ENCODE measurements at regions not wholly inside any gene's neighbourhood (a gene's known extent, or its start where the extent isn't known, plus 50 kb on each side); places are given as distances from the start of the nearest gene placed in this dataset.

GRCh38 chr19:28827382-28827781 lies 385.6 kb downstream of the UQCRFS1 start:
- H3K36me3 Mint-ChIP-seq: no peaks in the 10 kb centered on the region
- peaks cover 0 to 2% (median 0%) of the 10 kb centered on the region in 6 donors for H3K9me3 Mint-ChIP-seq
- no peak overlapping the region for H3K27ac Mint-ChIP-seq
- no peak for DNase-seq
- H3K4me3 Mint-ChIP-seq: no peak overlapping the region
- no peaks in the 10 kb centered on the region for H3K4me1 Mint-ChIP-seq
- H3K27me3 Mint-ChIP-seq (ENCODE audit: low read depth in 3 of 3): peaks cover 0 to 9% (median 9%) of the 10 kb centered on the region in 3 donors

GRCh38 chr19:28823338-28823961 lies 389.5 kb downstream of the UQCRFS1 start:
- no peaks in the 10 kb centered on the region for H3K4me1 Mint-ChIP-seq
- DNase-seq: no peak
- peaks cover 0 to 4% (median 0%) of the 10 kb centered on the region in 6 donors for H3K9me3 Mint-ChIP-seq
- H3K27me3 Mint-ChIP-seq (ENCODE audit: low read depth in 3 of 3): peaks cover 0 to 9% (median 9%) of the 10 kb centered on the region in 3 donors
- H3K27ac Mint-ChIP-seq: no peak overlapping the region
- H3K36me3 Mint-ChIP-seq: no peaks in the 10 kb centered on the region
- no peak overlapping the region for H3K4me3 Mint-ChIP-seq

DNA sequence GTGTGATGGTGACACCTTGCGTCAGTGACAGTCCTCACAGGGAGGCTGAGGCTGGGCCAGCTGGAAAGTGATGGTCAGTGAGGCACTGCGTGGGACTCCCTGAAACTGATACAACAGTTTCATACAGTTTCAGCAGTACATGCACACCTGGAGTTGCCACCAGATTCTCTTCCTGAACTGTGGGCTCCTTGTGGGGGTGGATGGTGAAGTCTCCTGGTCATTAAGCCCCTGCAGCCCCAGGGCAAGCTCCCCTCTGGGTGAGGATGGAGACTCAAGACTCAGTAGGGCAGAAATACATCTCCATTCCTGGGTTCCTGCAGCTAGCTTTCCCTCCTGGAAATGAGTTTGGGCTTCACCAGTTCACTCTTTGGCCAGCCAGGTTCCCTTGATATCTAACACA lies 392.7 kb downstream of the UQCRFS1 start:
- Mint-ChIP-seq H3K27ac (no peak overlapping the region), H3K4me1 (no peaks in the 10 kb centered on the region), H3K27me3 (ENCODE audit: low read depth in 3 of 3) (peaks cover 1 to 12% (median 2%) of the 10 kb centered on the region in 3 donors), H3K9me3 (peaks cover 0 to 5% (median 0%) of the 10 kb centered on the region in 6 donors), H3K4me3 (no peak overlapping the region), H3K36me3 (no peaks in the 10 kb centered on the region)
- no peak for DNase-seq

- Mint-ChIP-seq H3K4me1 (no peaks in the 10 kb centered on the region), H3K4me3 (no peak overlapping the region), H3K27me3 (ENCODE audit: low read depth in 3 of 3) (peaks cover 2 to 10% (median 6%) of the 10 kb centered on the region in 3 donors), H3K36me3 (no peaks in the 10 kb centered on the region), H3K27ac (no peak overlapping the region), H3K9me3 (peaks cover 0 to 1% (median 0%) of the 10 kb centered on the region in 6 donors)
- no peak for DNase-seq
Observed at GRCh38 chr19:28815257-28815656, 397.7 kb downstream of the UQCRFS1 start.

DNA sequence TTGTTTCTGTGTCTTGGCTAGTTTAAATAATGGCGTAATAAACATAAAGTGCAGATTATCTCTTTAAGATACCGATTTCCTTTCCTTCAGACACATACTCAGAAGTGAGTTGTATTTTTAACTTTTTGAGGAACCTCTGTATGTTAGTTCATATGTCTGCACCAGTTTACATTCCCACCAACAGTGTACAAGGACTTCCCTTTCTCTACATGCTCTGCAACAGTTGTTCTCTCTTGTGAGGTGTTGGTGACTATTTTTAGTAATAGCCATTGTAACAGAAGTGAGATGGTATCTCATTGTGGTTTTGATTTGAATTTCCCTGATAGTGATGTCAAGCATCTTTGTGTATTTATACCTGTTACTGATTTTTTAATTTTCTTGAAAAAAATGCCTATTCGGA lies 418.6 kb downstream of the UQCRFS1 start:
- H3K4me1 Mint-ChIP-seq: peaks cover 4 to 11% of the 10 kb centered on the region in 2 donors
- DNase-seq: no peak
- peak overlapping the region in 4 of 5 donors; percentile 5 to 62 (median 32) for H3K4me3 Mint-ChIP-seq
- H3K36me3 Mint-ChIP-seq: peaks cover 0 to 6% (median 4%) of the 10 kb centered on the region in 3 donors
- H3K9me3 Mint-ChIP-seq: peaks cover 4 to 25% (median 8%) of the 10 kb centered on the region in 6 donors
- peaks cover 4 to 14% (median 11%) of the 10 kb centered on the region in 3 donors for H3K27me3 Mint-ChIP-seq (ENCODE audit: low read depth in 3 of 3)
- H3K27ac Mint-ChIP-seq: no peak overlapping the region

DNA sequence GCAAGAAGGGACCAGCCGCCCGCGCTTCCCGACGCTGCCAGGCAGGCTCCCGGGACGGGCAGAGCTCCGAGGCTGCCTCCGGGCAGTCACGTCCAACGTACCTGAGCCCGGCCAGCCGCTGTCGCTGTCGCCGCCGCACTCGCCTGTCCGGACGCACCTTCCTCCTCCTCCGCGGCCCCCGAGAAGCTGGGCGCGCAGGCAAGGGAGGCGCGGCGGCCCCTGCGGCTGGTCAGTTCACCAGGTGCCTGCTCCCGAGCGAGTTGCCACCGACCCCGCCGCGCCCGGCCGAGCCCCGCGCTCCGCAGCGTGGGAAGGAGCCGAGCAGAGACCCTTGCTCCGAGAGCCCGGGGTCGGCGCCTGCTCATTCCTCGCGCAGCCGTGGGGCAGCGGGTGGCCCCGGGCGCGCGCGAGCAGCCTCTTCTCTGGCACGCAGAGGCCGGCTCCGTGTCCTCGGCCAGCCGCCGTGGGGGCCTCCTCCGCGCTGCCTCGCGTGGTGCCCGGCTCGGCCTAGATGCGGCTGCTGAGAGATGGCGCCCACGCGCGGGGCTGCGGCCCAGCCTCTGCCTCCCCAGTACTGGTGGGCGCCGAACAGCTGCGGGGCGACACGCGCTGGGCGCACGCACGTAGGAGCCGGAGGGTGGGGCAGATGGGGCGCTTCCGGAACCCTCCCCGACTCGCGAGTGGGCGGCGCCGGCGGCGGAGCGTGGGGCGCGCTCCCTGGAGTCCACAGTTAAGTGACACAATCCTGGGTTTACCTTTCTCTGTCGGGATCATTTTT lies 419.4 kb downstream of the UQCRFS1 start:
- no peak for DNase-seq
- Mint-ChIP-seq H3K27me3 (ENCODE audit: low read depth in 3 of 3) (peaks cover 4 to 14% (median 11%) of the 10 kb centered on the region in 3 donors), H3K4me3 (peak overlapping the region in 1 of 5 donors; percentile 62), H3K36me3 (peaks cover 0 to 6% (median 4%) of the 10 kb centered on the region in 3 donors), H3K27ac (no peak overlapping the region), H3K4me1 (peaks cover 4 to 11% of the 10 kb centered on the region in 2 donors), H3K9me3 (peaks cover 4 to 25% (median 8%) of the 10 kb centered on the region in 6 donors)

DNA sequence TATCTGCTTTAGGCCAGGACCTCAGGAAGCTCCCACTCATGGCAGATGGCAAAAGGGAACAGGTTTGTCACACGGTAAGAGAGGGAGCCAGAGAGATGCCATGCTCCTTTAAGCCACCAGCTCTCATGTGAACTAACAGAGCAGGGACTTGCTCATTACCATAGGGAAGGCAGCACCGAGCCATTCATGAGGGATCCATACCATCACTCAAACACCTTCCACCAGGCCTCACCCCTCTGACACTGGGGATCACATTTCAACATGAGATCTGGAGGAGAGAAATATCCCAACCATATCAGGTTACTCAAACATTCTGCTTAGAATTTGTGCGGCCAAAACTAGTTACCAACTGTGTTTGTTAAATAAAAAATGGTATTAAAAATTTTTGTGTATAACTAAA lies 427.0 kb downstream of the UQCRFS1 start:
- H3K4me1 Mint-ChIP-seq: no peaks in the 10 kb centered on the region
- no peak overlapping the region for H3K4me3 Mint-ChIP-seq
- H3K9me3 Mint-ChIP-seq: peaks cover 5 to 39% (median 20%) of the 10 kb centered on the region in 6 donors
- DNase-seq: no peak
- H3K27ac Mint-ChIP-seq: no peak overlapping the region
- peaks cover 3 to 5% (median 5%) of the 10 kb centered on the region in 3 donors for H3K36me3 Mint-ChIP-seq
- H3K27me3 Mint-ChIP-seq (ENCODE audit: low read depth in 3 of 3): peaks cover 3 to 4% (median 4%) of the 10 kb centered on the region in 3 donors

GRCh38 chr19:28764066-28764465 lies 448.9 kb downstream of the UQCRFS1 start:
- Mint-ChIP-seq H3K9me3 (peaks cover 8 to 39% (median 24%) of the 10 kb centered on the region in 6 donors), H3K27me3 (ENCODE audit: low read depth in 3 of 3) (peaks cover 0 to 7% (median 6%) of the 10 kb centered on the region in 3 donors), H3K27ac (no peak overlapping the region), H3K4me3 (no peak overlapping the region), H3K36me3 (no peaks in the 10 kb centered on the region), H3K4me1 (no peaks in the 10 kb centered on the region)
- no peak for DNase-seq

DNA sequence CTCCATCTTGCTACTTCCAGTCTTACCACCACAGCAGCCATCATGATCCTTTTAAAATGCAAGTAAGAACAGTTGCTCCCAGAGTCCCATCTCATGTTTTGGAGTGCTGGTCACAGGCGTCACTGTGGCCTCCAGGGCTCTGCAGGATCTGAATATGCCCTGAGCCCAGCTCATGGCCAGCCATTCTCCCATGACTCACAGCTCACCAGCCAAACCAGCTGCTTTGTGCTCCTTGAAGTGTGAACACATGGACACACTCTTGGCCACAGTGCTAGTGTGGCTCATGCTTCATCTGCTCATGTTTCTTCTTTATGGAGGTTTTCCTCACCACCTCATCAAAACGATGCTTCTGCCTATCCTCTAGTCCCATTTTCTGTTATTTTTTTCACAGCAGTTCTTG lies 466.5 kb downstream of the UQCRFS1 start:
- no peak overlapping the region for H3K4me3 Mint-ChIP-seq
- H3K27ac Mint-ChIP-seq: no peak overlapping the region
- no peak for DNase-seq
- H3K27me3 Mint-ChIP-seq (ENCODE audit: low read depth in 3 of 3): peaks cover 3 to 12% (median 9%) of the 10 kb centered on the region in 3 donors
- H3K9me3 Mint-ChIP-seq: no peaks in the 10 kb centered on the region
- H3K4me1 Mint-ChIP-seq: no peaks in the 10 kb centered on the region
- no peaks in the 10 kb centered on the region for H3K36me3 Mint-ChIP-seq

GRCh38 chr19:28744943-28745342 lies 468.0 kb downstream of the UQCRFS1 start:
- no peaks in the 10 kb centered on the region for H3K9me3 Mint-ChIP-seq
- H3K27me3 Mint-ChIP-seq (ENCODE audit: low read depth in 3 of 3): peaks cover 3 to 8% (median 4%) of the 10 kb centered on the region in 3 donors
- no peak for DNase-seq
- H3K27ac Mint-ChIP-seq: no peak overlapping the region
- H3K4me3 Mint-ChIP-seq: no peak overlapping the region
- H3K36me3 Mint-ChIP-seq: no peaks in the 10 kb centered on the region
- H3K4me1 Mint-ChIP-seq: no peaks in the 10 kb centered on the region

DNA sequence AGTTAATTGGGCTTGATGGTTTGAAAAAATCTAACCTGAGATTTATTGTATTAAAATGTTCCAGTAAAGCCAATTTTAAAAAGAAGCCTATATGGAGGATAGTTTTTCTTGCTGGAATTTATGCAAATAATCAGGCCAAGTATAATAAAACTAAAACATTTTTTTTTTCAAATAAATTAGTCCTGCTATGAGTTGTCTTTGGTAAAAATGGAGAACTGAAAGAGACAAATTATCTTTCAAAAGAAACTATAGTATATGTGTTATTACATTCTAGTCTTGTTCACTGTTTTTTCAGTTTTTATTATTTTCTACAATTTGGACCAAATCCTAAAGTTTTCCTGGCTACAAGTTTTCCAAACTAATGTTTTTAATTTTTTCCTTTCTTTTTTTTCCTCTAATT lies 468.9 kb downstream of the UQCRFS1 start:
- Mint-ChIP-seq H3K9me3 (no peaks in the 10 kb centered on the region), H3K27me3 (ENCODE audit: low read depth in 3 of 3) (peaks cover 1 to 5% (median 3%) of the 10 kb centered on the region in 3 donors), H3K4me1 (no peaks in the 10 kb centered on the region), H3K4me3 (no peak overlapping the region), H3K36me3 (no peaks in the 10 kb centered on the region), H3K27ac (no peak overlapping the region)
- DNase-seq: no peak

DNA sequence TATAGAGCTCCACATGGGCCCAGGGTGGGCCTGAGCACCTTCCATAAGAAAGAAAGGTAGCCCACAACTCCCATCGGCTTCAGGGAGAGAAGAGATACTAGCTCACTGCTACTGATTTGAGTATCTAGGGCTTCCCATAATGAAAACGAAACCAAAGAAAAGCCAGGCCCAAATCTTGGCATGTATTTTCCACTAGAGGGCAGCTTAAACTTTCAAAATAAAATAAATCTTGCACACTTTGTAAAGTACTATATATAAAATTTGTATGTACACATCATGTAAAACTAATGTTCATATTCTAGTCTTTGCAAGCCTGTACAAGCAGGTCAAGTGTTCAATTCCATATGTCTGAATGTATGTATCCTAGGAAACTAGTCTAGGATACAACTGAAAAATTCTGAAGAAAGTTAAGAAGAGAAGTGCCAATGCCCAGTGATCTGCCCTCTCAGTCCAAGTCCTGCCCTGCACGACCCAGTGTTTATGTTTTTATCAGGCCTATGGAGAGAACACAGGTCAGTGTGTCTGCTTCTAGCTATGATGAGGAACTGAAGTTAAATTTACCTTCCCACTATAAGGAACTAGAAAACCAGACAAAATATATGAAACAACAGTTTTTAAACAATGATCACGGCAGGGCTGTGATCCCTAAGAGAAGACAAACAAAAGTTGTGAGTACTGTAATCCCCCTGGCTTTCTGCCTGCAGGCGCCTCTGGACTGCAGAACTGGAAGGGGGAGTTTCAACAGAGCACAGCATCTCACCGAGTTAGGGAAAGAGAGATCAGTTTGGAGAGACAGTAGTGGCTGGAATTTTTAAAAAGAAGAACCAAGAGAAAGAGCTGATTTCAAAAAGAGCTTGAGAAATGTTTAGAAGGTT lies 475.7 kb downstream of the UQCRFS1 start:
- Mint-ChIP-seq H3K27ac (peak overlapping the region in 5 of 6 donors; percentile 52 to 88 (median 73)), H3K27me3 (ENCODE audit: low read depth in 3 of 3) (peaks cover 0 to 3% (median 2%) of the 10 kb centered on the region in 3 donors), H3K4me1 (peaks cover 7 to 10% of the 10 kb centered on the region in 2 donors), H3K9me3 (peaks cover 0 to 2% (median 0%) of the 10 kb centered on the region in 6 donors), H3K4me3 (peak overlapping the region in 2 of 5 donors; percentile 30 to 38), H3K36me3 (no peaks in the 10 kb centered on the region)
- DNase-seq: peak; percentile 19 to 44 (median 29)

- DNase-seq: no peak
- Mint-ChIP-seq H3K9me3 (peaks cover 0 to 2% (median 0%) of the 10 kb centered on the region in 6 donors), H3K4me3 (peak overlapping the region in 1 of 5 donors; percentile 38), H3K36me3 (no peaks in the 10 kb centered on the region), H3K4me1 (peaks cover 7 to 10% of the 10 kb centered on the region in 2 donors), H3K27ac (peak overlapping the region in 5 of 6 donors; percentile 52 to 88 (median 73)), H3K27me3 (ENCODE audit: low read depth in 3 of 3) (peaks cover 0 to 5% (median 3%) of the 10 kb centered on the region in 3 donors)
Observed at GRCh38 chr19:28736528-28736927, 476.4 kb downstream of the UQCRFS1 start.

Measured in immature natural killer cell (primary cell).